ENCODE measurements at regions not wholly inside any gene's neighbourhood (a gene's known extent, or its start where the extent isn't known, plus 50 kb on each side); places are given as distances from the start of the nearest gene placed in this dataset.

- H3K36me3 Mint-ChIP-seq (ENCODE audit: low read depth) = no peaks in the 10 kb centered on the region
- H3K9me3 Mint-ChIP-seq = peaks cover under 1% of the 10 kb centered on the region
- H3K27me3 Mint-ChIP-seq = peaks cover 2% of the 10 kb centered on the region
- H3K4me1 Mint-ChIP-seq = peaks cover 33% of the 10 kb centered on the region
- intact Hi-C loops (cut with micrococcal nuclease) = no loop called here
- no peak overlapping the region for H3K27ac Mint-ChIP-seq
- no peak overlapping the region for H3K4me3 Mint-ChIP-seq
- DNase-seq = no peak
Observed at GRCh38 chr2:39517102-39517436, 80.0 kb upstream of the MAP4K3 start.

DNA sequence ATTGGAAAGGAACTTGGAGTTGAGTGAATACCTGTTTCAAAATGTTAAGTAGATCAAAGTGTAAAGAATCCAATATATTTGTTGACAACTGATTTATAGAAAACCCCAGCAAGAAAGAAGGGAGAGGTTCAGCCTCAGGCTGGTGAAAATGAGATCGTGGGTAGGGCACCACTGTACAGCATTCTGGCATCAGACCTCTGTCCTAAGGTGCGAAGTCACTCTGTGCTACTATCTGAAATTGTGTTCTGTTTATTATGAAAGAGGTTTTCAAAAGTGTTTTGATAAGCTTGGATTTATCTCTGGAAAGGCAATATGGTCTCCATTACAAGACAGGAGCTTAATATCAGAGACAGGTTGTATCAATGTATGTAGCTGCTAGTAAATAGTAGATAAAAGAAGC is 80.5 kb upstream of the MAP4K3 start:
- H3K36me3 Mint-ChIP-seq (ENCODE audit: low read depth) = peaks cover 2% of the 10 kb centered on the region
- H3K27ac Mint-ChIP-seq = no peak overlapping the region
- peaks cover 28% of the 10 kb centered on the region for H3K4me1 Mint-ChIP-seq
- peaks cover 6% of the 10 kb centered on the region for H3K9me3 Mint-ChIP-seq
- no peak overlapping the region for H3K4me3 Mint-ChIP-seq
- H3K27me3 Mint-ChIP-seq = peaks cover 2% of the 10 kb centered on the region
- intact Hi-C loops (cut with micrococcal nuclease) = no loop called here
- no peak for DNase-seq

DNA sequence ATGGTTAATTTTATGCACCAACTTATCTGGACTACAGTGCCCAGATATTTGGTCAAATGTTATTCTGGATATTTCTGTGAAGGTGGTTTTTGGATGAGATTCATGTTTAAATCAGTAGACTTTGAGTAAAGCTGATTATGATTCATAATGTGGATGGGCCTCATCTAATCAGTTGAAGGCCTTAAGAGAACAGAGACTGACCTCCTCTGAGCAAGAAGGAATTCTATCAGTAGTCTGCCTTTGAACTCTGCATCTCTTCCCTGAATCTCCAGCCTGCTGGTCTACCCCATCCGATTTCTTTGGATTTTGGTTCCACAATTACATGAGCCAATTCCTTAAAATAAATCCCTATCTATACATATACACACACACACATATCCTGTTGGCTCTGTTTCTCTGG is 82.8 kb upstream of the MAP4K3 start:
- Mint-ChIP-seq H3K27ac (no peak overlapping the region), H3K4me1 (peaks cover 7% of the 10 kb centered on the region), H3K36me3 (ENCODE audit: low read depth) (peaks cover 2% of the 10 kb centered on the region), H3K9me3 (peaks cover 7% of the 10 kb centered on the region), H3K4me3 (no peak overlapping the region), H3K27me3 (peaks cover 2% of the 10 kb centered on the region)
- no peak for DNase-seq
- intact Hi-C loops (cut with micrococcal nuclease) = no loop called here

DNA sequence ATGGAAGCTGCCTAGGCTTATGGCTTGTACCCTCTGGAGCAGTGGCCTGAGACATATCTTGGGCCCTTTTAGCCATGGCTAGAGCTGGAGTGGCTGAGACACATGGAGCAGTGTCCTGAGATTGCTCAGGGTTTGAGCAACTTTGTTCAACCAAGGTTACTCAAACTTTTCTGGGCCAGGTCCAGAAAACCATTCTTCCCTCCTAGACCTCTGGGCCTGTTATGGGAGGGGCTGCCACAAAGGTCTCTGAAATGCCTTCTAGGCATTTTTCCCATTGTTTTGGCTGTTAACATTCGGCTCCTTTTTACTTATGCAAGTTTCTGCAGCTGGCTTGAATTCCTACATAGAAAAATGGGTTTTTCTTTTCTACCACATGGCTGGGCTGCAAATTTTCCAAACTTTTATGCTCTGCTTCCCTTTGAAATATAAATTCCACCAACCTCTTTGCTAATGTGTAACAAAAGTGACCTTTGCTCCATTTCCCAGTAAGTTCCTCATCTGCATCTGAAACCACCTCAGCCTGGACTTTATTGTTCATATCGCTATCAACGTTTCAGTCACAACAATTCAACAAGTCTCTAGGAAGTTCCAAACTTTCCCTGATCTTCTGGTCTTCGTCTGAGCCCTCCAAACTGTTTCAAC is 84.9 kb upstream of the MAP4K3 start:
- Mint-ChIP-seq H3K4me1 (no peaks in the 10 kb centered on the region), H3K36me3 (ENCODE audit: low read depth) (peaks cover 2% of the 10 kb centered on the region), H3K4me3 (no peak overlapping the region), H3K9me3 (peaks cover 7% of the 10 kb centered on the region), H3K27me3 (peaks cover 2% of the 10 kb centered on the region), H3K27ac (no peak overlapping the region)
- intact Hi-C loops (cut with micrococcal nuclease) = no loop called here
- no peak for DNase-seq

- H3K27ac Mint-ChIP-seq = no peak overlapping the region
- H3K9me3 Mint-ChIP-seq = peaks cover 7% of the 10 kb centered on the region
- H3K27me3 Mint-ChIP-seq = peaks cover 2% of the 10 kb centered on the region
- peaks cover 2% of the 10 kb centered on the region for H3K36me3 Mint-ChIP-seq (ENCODE audit: low read depth)
- intact Hi-C loops (cut with micrococcal nuclease) = no loop called here
- no peak overlapping the region for H3K4me3 Mint-ChIP-seq
- no peaks in the 10 kb centered on the region for H3K4me1 Mint-ChIP-seq
- DNase-seq = no peak
Observed at GRCh38 chr2:39522518-39522877, 85.4 kb upstream of the MAP4K3 start.

DNA sequence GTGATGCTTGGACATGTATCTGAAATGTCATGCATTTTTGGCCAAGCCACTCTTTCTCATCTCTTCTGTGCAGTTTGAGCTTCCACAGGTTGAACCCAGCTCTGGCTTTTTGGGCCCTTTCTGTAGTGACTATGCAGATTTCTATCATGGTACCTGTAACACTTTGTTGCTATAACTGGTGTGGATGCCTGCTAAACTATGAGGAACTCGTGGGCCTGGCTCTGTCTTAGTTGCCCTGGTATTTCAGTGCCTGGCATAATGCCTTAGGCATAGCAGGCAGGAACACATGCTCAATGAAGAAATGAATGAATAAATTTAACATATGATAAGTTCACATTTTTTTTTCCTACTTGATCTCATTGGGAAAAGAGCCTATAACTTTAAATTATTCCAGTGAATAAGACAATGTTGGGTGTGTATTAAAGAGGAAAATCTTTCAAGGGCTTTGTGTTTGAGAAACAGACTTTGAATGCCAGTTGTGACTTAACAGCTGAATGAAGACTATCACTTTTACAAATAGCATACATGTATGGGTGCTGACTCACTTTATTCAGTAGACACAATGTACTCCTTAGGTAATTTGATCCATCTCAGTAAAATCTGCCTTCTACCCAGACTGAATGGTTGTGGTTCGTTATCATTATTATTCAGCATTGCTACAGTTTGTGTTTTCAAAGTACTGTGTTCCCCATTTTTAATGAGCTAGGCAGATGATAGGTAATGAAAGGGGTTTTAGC is 86.4 kb upstream of the MAP4K3 start:
- Mint-ChIP-seq H3K9me3 (peaks cover 7% of the 10 kb centered on the region), H3K4me1 (no peaks in the 10 kb centered on the region), H3K27me3 (no peaks in the 10 kb centered on the region), H3K4me3 (no peak overlapping the region), H3K27ac (no peak overlapping the region), H3K36me3 (ENCODE audit: low read depth) (peaks cover 2% of the 10 kb centered on the region)
- DNase-seq = no peak
- intact Hi-C loops (cut with micrococcal nuclease) = no loop called here

DNA sequence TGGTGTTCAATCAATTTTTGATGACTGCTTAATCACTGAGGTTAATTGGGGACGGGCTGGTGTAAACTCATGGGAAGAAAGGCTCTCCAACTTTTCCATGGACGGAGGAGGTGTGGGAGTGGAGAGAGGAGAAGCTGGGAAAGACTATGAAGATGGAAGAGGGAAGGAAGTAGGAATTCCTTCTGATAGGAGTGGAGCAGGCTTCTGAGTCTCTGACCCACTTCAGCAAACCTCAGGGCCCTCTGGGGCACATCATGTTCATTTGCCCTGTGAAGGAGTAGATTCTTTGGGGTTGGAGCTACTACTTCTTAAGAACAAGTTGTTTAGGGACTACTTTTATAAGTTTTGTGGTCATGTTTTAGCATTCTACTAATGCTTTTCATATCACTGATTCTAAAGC is 87.0 kb upstream of the MAP4K3 start:
- H3K27me3 Mint-ChIP-seq = no peaks in the 10 kb centered on the region
- peaks cover 2% of the 10 kb centered on the region for H3K36me3 Mint-ChIP-seq (ENCODE audit: low read depth)
- peaks cover 7% of the 10 kb centered on the region for H3K9me3 Mint-ChIP-seq
- no peak for DNase-seq
- no peak overlapping the region for H3K27ac Mint-ChIP-seq
- no peaks in the 10 kb centered on the region for H3K4me1 Mint-ChIP-seq
- intact Hi-C loops (cut with micrococcal nuclease) = no loop called here
- no peak overlapping the region for H3K4me3 Mint-ChIP-seq

DNA sequence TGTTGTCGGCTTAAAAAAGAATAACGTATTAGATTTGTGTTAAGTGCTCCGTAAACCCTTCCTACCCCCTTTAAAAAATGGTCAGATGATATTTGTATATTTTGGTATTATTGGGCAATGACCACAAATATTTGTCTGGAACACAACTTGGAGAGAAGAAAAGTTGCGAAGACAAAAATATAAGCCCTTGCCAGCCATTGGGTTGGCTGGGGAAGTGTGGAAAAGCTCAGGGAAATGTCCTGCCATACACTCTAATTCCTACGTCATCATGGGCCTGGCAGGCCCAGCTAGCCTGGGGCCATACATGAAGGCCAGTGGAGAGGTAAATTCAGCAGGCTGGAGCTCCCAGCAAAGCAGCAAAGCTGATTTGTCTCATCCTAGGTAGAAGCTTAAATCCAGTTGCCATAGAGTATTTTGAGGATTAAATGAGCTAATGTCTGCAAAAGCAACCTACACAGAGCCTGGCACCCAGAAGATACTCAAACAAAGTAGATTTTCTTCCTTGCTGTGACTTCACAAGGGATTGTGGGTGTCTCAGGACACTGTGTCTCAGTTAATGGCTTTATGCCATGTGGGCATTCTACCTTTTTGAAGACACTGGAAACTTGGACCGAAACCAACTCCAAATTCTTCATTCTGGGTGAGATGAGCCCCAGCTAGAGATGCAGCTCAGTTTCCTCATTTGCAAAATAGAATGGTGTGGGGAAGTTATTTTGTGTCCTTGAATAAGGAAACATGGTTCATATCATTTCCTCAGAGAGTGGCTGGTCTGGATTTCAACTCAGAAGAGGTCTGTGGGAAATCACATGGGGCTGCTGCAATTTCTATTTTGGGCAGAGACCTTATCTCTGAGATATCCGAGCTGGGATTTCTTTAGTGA is 87.9 kb upstream of the MAP4K3 start:
- intact Hi-C loops (cut with micrococcal nuclease) = no loop called here
- H3K36me3 Mint-ChIP-seq (ENCODE audit: low read depth) = peaks cover 2% of the 10 kb centered on the region
- DNase-seq = no peak
- no peak overlapping the region for H3K4me3 Mint-ChIP-seq
- H3K27me3 Mint-ChIP-seq = no peaks in the 10 kb centered on the region
- no peak overlapping the region for H3K27ac Mint-ChIP-seq
- no peaks in the 10 kb centered on the region for H3K4me1 Mint-ChIP-seq
- peaks cover 7% of the 10 kb centered on the region for H3K9me3 Mint-ChIP-seq

- intact Hi-C loops (cut with micrococcal nuclease) = no loop called here
- H3K4me3 Mint-ChIP-seq = no peak overlapping the region
- H3K27ac Mint-ChIP-seq = no peak overlapping the region
- peaks cover 2% of the 10 kb centered on the region for H3K36me3 Mint-ChIP-seq (ENCODE audit: low read depth)
- no peaks in the 10 kb centered on the region for H3K27me3 Mint-ChIP-seq
- peaks cover 7% of the 10 kb centered on the region for H3K9me3 Mint-ChIP-seq
- no peaks in the 10 kb centered on the region for H3K4me1 Mint-ChIP-seq
- DNase-seq = no peak
Observed at GRCh38 chr2:39525636-39526412, 88.7 kb upstream of the MAP4K3 start.

DNA sequence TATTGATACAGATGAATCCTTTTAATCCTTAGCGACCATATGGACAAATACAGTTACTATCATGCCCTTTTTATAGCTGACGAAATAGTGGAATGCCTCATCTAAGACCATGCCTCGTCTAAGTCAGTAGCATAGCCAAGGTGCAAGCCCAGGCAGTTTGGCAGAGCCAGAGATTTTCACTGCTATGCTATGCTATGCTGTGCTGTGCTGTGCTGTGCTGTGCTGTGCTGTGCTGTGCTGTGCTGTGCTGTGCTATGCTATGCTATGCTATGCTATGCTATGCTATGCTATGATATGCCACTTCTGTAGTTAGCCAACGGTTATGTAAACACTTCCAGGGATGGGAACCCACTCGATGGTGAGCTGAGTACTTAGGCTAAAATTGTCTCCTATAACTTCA is 91.6 kb upstream of the MAP4K3 start:
- no peak overlapping the region for H3K4me3 Mint-ChIP-seq
- H3K27ac Mint-ChIP-seq = no peak overlapping the region
- peaks cover 1% of the 10 kb centered on the region for H3K27me3 Mint-ChIP-seq
- no peaks in the 10 kb centered on the region for H3K36me3 Mint-ChIP-seq (ENCODE audit: low read depth)
- intact Hi-C loops (cut with micrococcal nuclease) = no loop called here
- no peaks in the 10 kb centered on the region for H3K4me1 Mint-ChIP-seq
- DNase-seq = no peak
- no peaks in the 10 kb centered on the region for H3K9me3 Mint-ChIP-seq

GRCh38 chr2:39529836-39530235 is 92.8 kb upstream of the MAP4K3 start:
- no peak overlapping the region for H3K4me3 Mint-ChIP-seq
- H3K9me3 Mint-ChIP-seq = no peaks in the 10 kb centered on the region
- no peaks in the 10 kb centered on the region for H3K36me3 Mint-ChIP-seq (ENCODE audit: low read depth)
- DNase-seq = no peak
- H3K27ac Mint-ChIP-seq = no peak overlapping the region
- no peaks in the 10 kb centered on the region for H3K4me1 Mint-ChIP-seq
- intact Hi-C loops (cut with micrococcal nuclease) = no loop called here
- peaks cover 5% of the 10 kb centered on the region for H3K27me3 Mint-ChIP-seq

DNA sequence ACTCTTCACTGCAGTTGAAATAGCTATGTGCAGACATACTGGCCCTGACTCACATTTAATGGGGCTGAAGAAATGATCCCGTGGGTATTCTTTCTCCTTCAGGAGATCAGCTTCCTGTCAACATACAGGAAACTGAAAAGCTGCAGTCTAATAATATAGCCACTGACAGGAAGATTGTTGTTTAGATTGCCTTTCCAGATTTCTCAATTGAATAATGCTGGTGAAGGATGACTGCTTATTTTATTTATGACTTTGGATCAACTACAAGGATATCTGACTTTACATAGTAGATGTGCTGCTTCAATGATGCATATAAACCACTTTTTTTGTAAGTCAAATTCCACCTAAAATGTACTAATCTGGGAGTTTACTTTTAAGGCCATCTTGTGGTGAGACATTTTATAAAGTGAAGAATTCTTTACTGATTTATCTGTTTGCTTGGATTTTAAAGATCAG is 93.4 kb upstream of the MAP4K3 start:
- H3K4me1 Mint-ChIP-seq = no peaks in the 10 kb centered on the region
- intact Hi-C loops (cut with micrococcal nuclease) = no loop called here
- no peaks in the 10 kb centered on the region for H3K9me3 Mint-ChIP-seq
- H3K36me3 Mint-ChIP-seq (ENCODE audit: low read depth) = no peaks in the 10 kb centered on the region
- no peak overlapping the region for H3K27ac Mint-ChIP-seq
- H3K27me3 Mint-ChIP-seq = peaks cover 5% of the 10 kb centered on the region
- DNase-seq = no peak
- H3K4me3 Mint-ChIP-seq = no peak overlapping the region

DNA sequence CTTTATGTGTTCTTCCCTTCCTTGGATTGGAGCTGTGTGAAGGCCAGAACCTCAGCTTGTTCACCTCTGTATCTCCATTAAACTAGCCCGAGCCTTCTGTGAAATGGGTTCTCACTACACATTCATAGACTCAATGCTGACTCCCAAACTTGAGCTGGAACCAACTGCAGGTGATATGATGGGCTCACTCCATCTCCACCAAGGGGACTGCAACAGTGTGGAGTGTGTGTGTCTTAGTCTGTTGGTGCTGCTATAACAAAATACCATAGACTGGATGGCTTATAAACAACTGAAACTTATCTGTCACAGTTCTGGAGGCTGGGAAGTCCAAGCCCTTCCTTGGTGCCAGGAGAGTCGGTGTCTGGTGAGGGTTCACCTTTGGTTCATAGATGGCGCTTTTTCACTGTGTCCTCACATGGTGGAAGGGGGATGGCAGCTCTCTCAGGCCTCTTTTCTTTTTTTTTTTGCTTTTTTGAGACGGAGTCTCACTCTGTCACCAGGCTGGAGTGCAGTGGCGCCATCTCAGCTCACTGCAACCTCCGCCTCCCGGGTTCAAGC is 94.2 kb upstream of the MAP4K3 start:
- peaks cover 5% of the 10 kb centered on the region for H3K27me3 Mint-ChIP-seq
- H3K9me3 Mint-ChIP-seq = no peaks in the 10 kb centered on the region
- no peaks in the 10 kb centered on the region for H3K36me3 Mint-ChIP-seq (ENCODE audit: low read depth)
- H3K4me3 Mint-ChIP-seq = no peak overlapping the region
- no peak overlapping the region for H3K27ac Mint-ChIP-seq
- intact Hi-C loops (cut with micrococcal nuclease) = no loop called here
- DNase-seq = no peak
- no peaks in the 10 kb centered on the region for H3K4me1 Mint-ChIP-seq

All from activated CD4-positive, alpha-beta T cell treated with anti-CD3 and anti-CD28 coated beads, Interleukin-2, amount 10 ng/mL, durations not matched to agents 24 days and 14 days (primary cell).